ENCODE measurements at regions not wholly inside any gene's neighbourhood (a gene's known extent, or its start where the extent isn't known, plus 50 kb on each side); places are given as distances from the start of the nearest gene placed in this dataset.

DNA sequence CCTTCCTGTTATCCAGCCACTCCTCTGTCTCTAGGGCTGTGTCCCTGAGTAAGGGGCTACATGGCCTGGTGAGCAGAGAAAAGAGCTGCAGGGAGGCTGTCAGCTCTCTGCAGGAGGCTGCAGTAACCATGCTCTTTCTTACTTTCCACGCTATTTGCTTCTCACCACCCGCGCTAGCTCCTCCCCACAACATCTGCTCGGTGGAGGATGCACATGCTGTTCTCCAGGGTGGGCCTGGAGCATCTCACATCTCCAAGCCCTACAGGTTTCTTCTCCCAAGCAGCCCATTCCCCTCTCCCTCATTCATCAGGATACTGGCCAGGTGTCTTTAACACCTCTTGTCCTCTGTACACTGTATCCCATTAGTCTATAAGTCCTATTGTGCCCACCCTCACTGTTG, 103.8 kb downstream of the IER5 start:
- Histone ChIP-seq H3K9me3 (no peaks in the 10 kb centered on the region), H3K4me3 (no peak overlapping the region), H3K4me1 (peaks cover 0 to 11% (median 4%) of the 10 kb centered on the region in 3 donors), H3K27me3 (peaks cover 12% of the 10 kb centered on the region), H3K27ac (no peak overlapping the region), H3K36me3 (no peaks in the 10 kb centered on the region)
- WGBS, 2 donors (ENCODE audit: low coverage in 1 of 2): 75 to 78% methylated on average over 4 of the region's 4 CpGs
- no peak for ATAC-seq
- TF ChIP-seq POLR2A (IDR thresholded peaks at IDR 0.05) (no peak), POLR2AphosphoS5 (IDR thresholded peaks at IDR 0.05) (no peak), EP300 (IDR thresholded peaks at IDR 0.05) (no peak)
- TF ChIP-seq, protein P1, sequence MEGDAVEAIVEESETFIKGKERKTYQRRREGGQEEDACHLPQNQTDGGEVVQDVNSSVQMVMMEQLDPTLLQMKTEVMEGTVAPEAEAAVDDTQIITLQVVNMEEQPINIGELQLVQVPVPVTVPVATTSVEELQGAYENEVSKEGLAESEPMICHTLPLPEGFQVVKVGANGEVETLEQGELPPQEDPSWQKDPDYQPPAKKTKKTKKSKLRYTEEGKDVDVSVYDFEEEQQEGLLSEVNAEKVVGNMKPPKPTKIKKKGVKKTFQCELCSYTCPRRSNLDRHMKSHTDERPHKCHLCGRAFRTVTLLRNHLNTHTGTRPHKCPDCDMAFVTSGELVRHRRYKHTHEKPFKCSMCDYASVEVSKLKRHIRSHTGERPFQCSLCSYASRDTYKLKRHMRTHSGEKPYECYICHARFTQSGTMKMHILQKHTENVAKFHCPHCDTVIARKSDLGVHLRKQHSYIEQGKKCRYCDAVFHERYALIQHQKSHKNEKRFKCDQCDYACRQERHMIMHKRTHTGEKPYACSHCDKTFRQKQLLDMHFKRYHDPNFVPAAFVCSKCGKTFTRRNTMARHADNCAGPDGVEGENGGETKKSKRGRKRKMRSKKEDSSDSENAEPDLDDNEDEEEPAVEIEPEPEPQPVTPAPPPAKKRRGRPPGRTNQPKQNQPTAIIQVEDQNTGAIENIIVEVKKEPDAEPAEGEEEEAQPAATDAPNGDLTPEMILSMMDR (IDR thresholded peaks at IDR 0.05): no peak

DNA sequence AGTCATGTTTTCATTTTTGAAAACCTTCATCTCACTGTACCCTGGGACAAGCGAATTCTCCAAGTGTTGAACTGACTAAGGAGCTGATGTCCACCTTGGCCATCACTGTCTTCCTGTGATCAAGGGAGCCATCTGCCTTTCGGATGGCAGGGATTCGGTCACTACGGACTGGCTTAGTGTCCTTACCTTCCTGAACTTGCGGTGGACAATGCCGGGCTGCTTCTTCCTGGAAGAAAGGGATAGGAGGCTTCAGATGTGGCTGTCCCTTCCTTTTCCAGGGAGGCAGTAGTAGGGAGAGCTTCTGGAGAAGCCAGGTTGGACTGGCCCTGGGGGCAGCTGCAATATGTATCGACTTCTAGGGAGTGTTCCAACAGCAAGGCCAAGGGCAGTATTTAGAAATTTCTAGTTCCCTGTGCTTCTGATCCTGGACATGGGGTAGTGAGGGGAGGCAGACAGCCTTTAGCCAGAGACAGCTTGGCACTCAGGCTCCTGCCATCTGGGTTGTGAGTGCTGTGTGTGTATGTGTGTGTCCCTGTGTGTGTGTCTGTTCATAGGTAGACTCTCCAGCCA, 114.6 kb downstream of the IER5 start:
- H3K9me3 ChIP-seq: no peaks in the 10 kb centered on the region
- H3K27me3 ChIP-seq: no peaks in the 10 kb centered on the region
- WGBS, 2 donors (ENCODE audit: low coverage in 1 of 2): 66 to 82% methylated on average over 3 to 5 of the region's 7 CpGs
- no peak overlapping the region for H3K27ac ChIP-seq
- H3K36me3 ChIP-seq: no peaks in the 10 kb centered on the region
- TF ChIP-seq EP300 (IDR thresholded peaks at IDR 0.05) (no peak), POLR2AphosphoS5 (IDR thresholded peaks at IDR 0.05) (no peak), POLR2A (IDR thresholded peaks at IDR 0.05) (no peak)
- TF ChIP-seq, protein P1 (IDR thresholded peaks at IDR 0.05): no peak
- no peak overlapping the region for H3K4me3 ChIP-seq
- no peak for ATAC-seq
- peaks cover 0 to 18% (median 0%) of the 10 kb centered on the region in 3 donors for H3K4me1 ChIP-seq

DNA sequence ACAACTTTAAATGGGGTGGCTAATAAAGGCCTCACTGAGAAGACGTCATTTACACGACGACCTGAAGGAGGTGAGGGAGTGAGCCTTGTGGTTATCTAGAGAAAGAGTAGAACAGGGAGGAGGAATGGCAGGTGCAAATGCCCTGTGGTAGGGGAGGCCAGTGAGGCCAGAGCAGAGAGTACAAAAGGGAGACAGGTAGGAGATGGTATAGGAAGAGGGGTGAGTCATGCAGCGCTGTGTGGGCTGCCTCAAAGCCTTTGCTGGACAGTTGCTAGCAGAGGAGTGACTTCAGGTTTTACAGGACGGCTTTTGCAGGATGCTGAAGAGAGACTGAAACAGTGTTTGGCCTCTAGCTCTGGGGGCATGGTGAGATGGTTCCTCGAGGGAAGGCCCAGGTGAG, 116.0 kb downstream of the IER5 start:
- Histone ChIP-seq H3K36me3 (no peaks in the 10 kb centered on the region), H3K27ac (no peak overlapping the region), H3K4me3 (no peak overlapping the region), H3K4me1 (peaks cover 0 to 22% (median 0%) of the 10 kb centered on the region in 3 donors), H3K27me3 (no peaks in the 10 kb centered on the region), H3K9me3 (no peaks in the 10 kb centered on the region)
- WGBS, 2 donors (ENCODE audit: low coverage in 1 of 2): 82 to 83% methylated on average over 5 to 6 of the region's 6 CpGs
- no peak for ATAC-seq
- TF ChIP-seq, protein P1 (IDR thresholded peaks at IDR 0.05): no peak
- TF ChIP-seq EP300 (IDR thresholded peaks at IDR 0.05) (no peak), POLR2A (IDR thresholded peaks at IDR 0.05) (no peak), POLR2AphosphoS5 (IDR thresholded peaks at IDR 0.05) (no peak)

DNA sequence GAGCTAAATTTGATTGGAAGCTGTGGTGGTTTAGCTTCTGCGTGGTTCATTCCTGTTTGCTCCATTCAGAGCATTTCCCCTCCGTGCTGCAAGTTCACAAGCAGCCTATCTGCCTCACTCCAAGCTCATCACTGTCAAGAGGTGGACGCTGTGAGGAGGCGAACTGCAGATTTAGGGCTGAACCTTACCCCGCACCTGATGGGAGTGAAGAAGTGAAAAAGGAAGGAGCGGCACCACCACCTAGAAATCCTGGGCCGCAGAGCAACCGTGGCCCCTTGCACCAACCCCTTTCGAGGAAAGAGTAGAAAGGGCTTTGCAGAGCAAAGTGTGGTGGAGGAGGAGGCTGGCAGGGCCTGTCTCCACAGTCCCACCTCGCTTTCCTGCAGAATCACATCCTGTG, 117.4 kb downstream of the IER5 start:
- no peak for TF ChIP-seq POLR2A (IDR thresholded peaks at IDR 0.05)
- no peak for TF ChIP-seq EP300 (IDR thresholded peaks at IDR 0.05)
- TF ChIP-seq, protein P1 (IDR thresholded peaks at IDR 0.05): no peak
- TF ChIP-seq POLR2AphosphoS5 (IDR thresholded peaks at IDR 0.05): no peak
- no peak for ATAC-seq
- Histone ChIP-seq H3K36me3 (no peaks in the 10 kb centered on the region), H3K27me3 (no peaks in the 10 kb centered on the region), H3K4me3 (no peak overlapping the region), H3K4me1 (peaks cover 0 to 22% (median 0%) of the 10 kb centered on the region in 3 donors), H3K27ac (no peak overlapping the region), H3K9me3 (no peaks in the 10 kb centered on the region)
- WGBS, 2 donors (ENCODE audit: low coverage in 1 of 2): 78 to 83% methylated on average over 4 to 5 of the region's 10 CpGs

DNA sequence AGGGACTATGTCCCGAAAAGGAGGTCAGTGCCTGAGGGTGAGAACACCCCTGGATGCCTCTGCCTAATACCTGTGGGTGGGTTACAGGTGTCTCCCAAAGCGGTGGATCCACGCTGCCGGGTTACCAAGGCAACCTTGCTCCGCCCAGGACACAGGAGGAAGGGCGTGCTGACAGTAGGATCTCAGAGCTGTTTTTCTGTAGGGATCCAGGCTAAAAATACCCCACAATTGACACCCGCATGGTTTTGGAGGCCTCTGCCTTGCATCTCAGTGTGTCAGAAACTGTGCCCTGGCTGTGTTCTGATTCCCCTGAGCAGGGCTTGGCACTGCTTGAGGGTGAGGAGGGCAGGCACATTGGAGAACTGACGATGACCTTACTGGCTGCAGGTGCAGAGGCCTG, 118.0 kb downstream of the IER5 start:
- TF ChIP-seq POLR2AphosphoS5 (IDR thresholded peaks at IDR 0.05) (no peak), POLR2A (IDR thresholded peaks at IDR 0.05) (no peak), EP300 (IDR thresholded peaks at IDR 0.05) (no peak)
- TF ChIP-seq, protein P1 (IDR thresholded peaks at IDR 0.05): no peak
- peaks cover 0 to 22% (median 0%) of the 10 kb centered on the region in 3 donors for H3K4me1 ChIP-seq
- H3K36me3 ChIP-seq: no peaks in the 10 kb centered on the region
- no peak for ATAC-seq
- H3K27ac ChIP-seq: no peak overlapping the region
- 50 to 93% methylated on average over 1 to 3 of the region's 8 CpGs for WGBS, 2 donors (ENCODE audit: low coverage in 1 of 2)
- H3K4me3 ChIP-seq: no peak overlapping the region
- H3K9me3 ChIP-seq: no peaks in the 10 kb centered on the region
- H3K27me3 ChIP-seq: no peaks in the 10 kb centered on the region

All from gastroesophageal sphincter (tissue), 4 donors.